ENCODE measurements at regions not wholly inside any gene's neighbourhood (a gene's known extent, or its start where the extent isn't known, plus 50 kb on each side); places are given as distances from the start of the nearest gene placed in this dataset.
A peak's percentile ranks its signal among the peaks of the same experiment; 100 is the strongest.

- peak in 1 of 3 donors; percentile 27 for DNase-seq
- Histone ChIP-seq H3K9me3 (no peaks in the 10 kb centered on the region), H3K4me1 (ENCODE audit: low read depth) (no peaks in the 10 kb centered on the region), H3K36me3 (ENCODE audit: low read depth) (no peaks in the 10 kb centered on the region), H3K4me3 (no peak overlapping the region)
- ATAC-seq, result peak; percentile 36
- TF ChIP-seq CTCF (IDR thresholded peaks at IDR 0.05), result no peak
- intact Hi-C loops (cut with DNase I, micrococcal nuclease), result no loop called here
These were observed 494.3 kb downstream of the FOXO1 start for GRCh38 chr13:40172149-40172591.

GRCh38 chr13:40172878-40173277, 493.6 kb downstream of the FOXO1 start:
- TF ChIP-seq CTCF (IDR thresholded peaks at IDR 0.05), result no peak
- Histone ChIP-seq H3K4me3 (no peak overlapping the region), H3K9me3 (no peaks in the 10 kb centered on the region), H3K36me3 (ENCODE audit: low read depth) (no peaks in the 10 kb centered on the region), H3K4me1 (ENCODE audit: low read depth) (no peaks in the 10 kb centered on the region)
- ATAC-seq (no peak), DNase-seq (no peak)
- intact Hi-C loops (cut with DNase I, micrococcal nuclease), result no loop called here

- DNase-seq (no peak), ATAC-seq (no peak)
- intact Hi-C loops (cut with DNase I, micrococcal nuclease), result no loop called here
- H3K4me1 ChIP-seq (ENCODE audit: low read depth), result no peaks in the 10 kb centered on the region
- no peak overlapping the region for H3K4me3 ChIP-seq
- H3K36me3 ChIP-seq (ENCODE audit: low read depth), result no peaks in the 10 kb centered on the region
- no peaks in the 10 kb centered on the region for H3K9me3 ChIP-seq
- TF ChIP-seq CTCF (IDR thresholded peaks at IDR 0.05), result no peak
These were observed 490.8 kb downstream of the FOXO1 start for GRCh38 chr13:40175639-40176038.

GRCh38 chr13:40176242-40176641, 490.2 kb downstream of the FOXO1 start:
- TF ChIP-seq CTCF (IDR thresholded peaks at IDR 0.05), result no peak
- H3K4me3 ChIP-seq, result no peak overlapping the region
- intact Hi-C loops (cut with DNase I, micrococcal nuclease), result no loop called here
- H3K4me1 ChIP-seq (ENCODE audit: low read depth), result no peaks in the 10 kb centered on the region
- ATAC-seq (no peak), DNase-seq (no peak)
- no peaks in the 10 kb centered on the region for H3K36me3 ChIP-seq (ENCODE audit: low read depth)
- H3K9me3 ChIP-seq, result no peaks in the 10 kb centered on the region

- ATAC-seq, result no peak
- intact Hi-C loops (cut with DNase I, micrococcal nuclease), result no loop called here
These were observed 488.3 kb downstream of the FOXO1 start for GRCh38 chr13:40178130-40178529.

More at GRCh38 chr13:40178130-40178529, 488.3 kb downstream of the FOXO1 start:
- Histone ChIP-seq H3K9me3 (no peaks in the 10 kb centered on the region), H3K4me3 (no peak overlapping the region), H3K36me3 (ENCODE audit: low read depth) (no peaks in the 10 kb centered on the region), H3K4me1 (ENCODE audit: low read depth) (no peaks in the 10 kb centered on the region)
- DNase-seq, result no peak
- TF ChIP-seq CTCF (IDR thresholded peaks at IDR 0.05), result no peak

All from mucosa of descending colon (tissue), 3 donors.